SU-DHL-6 (cell line): ENCODE measurements at regions not wholly inside any gene's neighbourhood (a gene's known extent, or its start where the extent isn't known, plus 50 kb on each side); places are given as distances from the start of the nearest gene placed in this dataset.

Source experiments
- H2AFZ ChIP-seq: fragments of 200-600 bp; sonication (generic); 2 replicates; pipeline ENCODE4 v1.6.1; 2014; ENCODE audit warnings: low read depth, mild to moderate bottlenecking, moderate library complexity, mixed read lengths, antibody characterized with exemption, low read length; ENCODE audit not compliant: severe bottlenecking
- H3F3A ChIP-seq: fragments of 200-600 bp; shearing (Covaris generic); 2 replicates; pipeline ENCODE4 v1.6.0; 2016; ENCODE audit warnings: antibody characterized with exemption, mild to moderate bottlenecking; ENCODE audit not compliant: insufficient read depth
- H3K27ac ChIP-seq: fragments of 200-600 bp; sonication (generic); 2 replicates; pipeline ENCODE4 v1.5.1; 2016; ENCODE audit warnings: low read depth, mild to moderate bottlenecking, low read length, moderate library complexity, mixed read lengths
- H3K27me3 ChIP-seq: fragments of 200-600 bp; sonication (generic), shearing (Covaris generic); 2 replicates; pipeline ENCODE4 v1.6.0; 2014; ENCODE audit warnings: mild to moderate bottlenecking, low read length
- H3K36me3 ChIP-seq: fragments of 200-600 bp; sonication (generic); 2 replicates; pipeline ENCODE4 v1.6.1; 2014; ENCODE audit warnings: mild to moderate bottlenecking, low read length, mixed read lengths
- H3K4me2 ChIP-seq: fragments of 300-600, 200-600 bp; shearing (Covaris generic), sonication (generic); 2 replicates; pipeline ENCODE4 v1.6.0; 2014; ENCODE audit warnings: low read length, low read depth, mild to moderate bottlenecking; ENCODE audit not compliant: poor library complexity, severe bottlenecking
- H3K4me3 ChIP-seq: fragments of 200-600 bp; sonication (generic); 2 replicates; pipeline ENCODE4 v1.5.1; 2014; ENCODE audit warnings: antibody characterized with exemption, low read length, mild to moderate bottlenecking, mixed read lengths; ENCODE audit not compliant: insufficient read depth, poor library complexity, severe bottlenecking
- H3K79me2 ChIP-seq: fragments of 200-600 bp; sonication (generic); 2 replicates; pipeline ENCODE4 v1.6.1; 2014; ENCODE audit warnings: mild to moderate bottlenecking, low read length, moderate library complexity; ENCODE audit not compliant: insufficient read depth
- H3K9ac ChIP-seq: fragments of 200-600 bp; sonication (generic); 2 replicates; pipeline ENCODE4 v1.7.0; 2014; ENCODE audit warnings: mild to moderate bottlenecking, low read length
- H3K9me2 ChIP-seq: fragments of 200-600 bp; sonication (generic); replicated peaks from 2 replicates; pipeline ENCODE4 v1.6.1; 2014; ENCODE audit warnings: low read length; ENCODE audit not compliant: insufficient read depth
- H3K9me3 ChIP-seq: fragments of 200-600 bp; sonication (generic); 2 replicates; pipeline ENCODE4 v1.6.1; 2014; ENCODE audit warnings: low read length, mixed read lengths; ENCODE audit not compliant: insufficient read depth
- H4K20me1 ChIP-seq: fragments of 200-600 bp; sonication (generic); 2 replicates; pipeline ENCODE4 v1.6.1; 2014; ENCODE audit warnings: low read depth, mild to moderate bottlenecking, antibody characterized with exemption, low read length, moderate library complexity, mixed read lengths
- EZH2phosphoT487 ChIP-seq: fragments of 200-600 bp; sonication (generic), shearing (Covaris generic); conservative IDR thresholded peaks from 2 replicates; pipeline ENCODE4 v1.6.1; 2018; ENCODE audit warnings: mild to moderate bottlenecking, antibody characterized with exemption, low read length, moderate library complexity, mixed read lengths
- TF ChIP-seq, protein P1 (sequence below): fragments of 200-600 bp; sonication (generic); IDR thresholded peaks from one replicate; pipeline ENCODE4 v1.5.1; 2017; ENCODE audit warnings: antibody characterized with exemption, mild to moderate bottlenecking, low read length, moderate library complexity; ENCODE audit not compliant: insufficient read depth, poor library complexity, severe bottlenecking

DNA sequence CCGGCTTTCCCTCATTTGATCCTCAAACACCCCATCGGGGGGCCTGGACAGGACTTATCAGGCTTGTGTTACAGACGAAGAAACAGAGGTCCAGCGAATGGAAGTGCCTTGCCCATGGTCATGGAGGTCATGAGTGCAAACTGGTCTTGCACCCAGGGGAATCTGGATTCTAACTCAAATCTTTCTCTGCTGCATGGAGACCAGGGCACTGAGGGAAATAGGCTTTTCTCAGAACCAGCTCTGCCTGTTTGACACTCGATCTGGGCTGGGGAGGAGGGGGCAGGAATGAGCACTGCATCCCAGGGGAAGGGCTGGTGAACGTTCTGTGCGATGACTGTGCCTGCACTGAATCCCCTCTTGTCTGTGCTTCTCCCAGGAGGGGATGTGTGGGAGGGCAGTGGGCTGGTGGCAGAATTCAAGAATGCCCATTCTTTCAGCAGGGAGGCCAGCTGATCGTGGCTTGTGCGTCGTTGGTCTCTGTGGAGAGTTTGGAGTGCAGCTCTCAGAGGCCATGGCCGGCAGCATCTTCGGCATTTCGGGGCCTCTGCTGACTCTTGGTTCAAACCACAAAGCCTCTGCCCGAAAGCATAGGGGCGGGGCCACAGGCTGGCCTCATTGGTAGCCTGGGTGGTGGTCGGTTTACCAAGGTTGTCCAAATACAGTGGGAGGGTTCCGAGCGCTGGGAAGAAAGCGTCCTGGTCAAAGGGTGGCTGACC is 171.6 kb downstream of the DDX1 start:
- Histone ChIP-seq H3K27ac (no peak overlapping the region), H3K9me3 (no peaks in the 10 kb centered on the region), H3F3A (no peaks in the 10 kb centered on the region), H3K79me2 (no peaks in the 10 kb centered on the region), H3K27me3 (no peaks in the 10 kb centered on the region), H3K9ac (no peak overlapping the region), H3K36me3 (no peaks in the 10 kb centered on the region), H4K20me1 (no peaks in the 10 kb centered on the region), H3K9me2 (no peaks in the 10 kb centered on the region), H3K4me2 (no peak overlapping the region), H3K4me3 (no peak overlapping the region), H2AFZ (no peak overlapping the region)
- no peak for TF ChIP-seq EZH2phosphoT487
- TF ChIP-seq, protein P1, sequence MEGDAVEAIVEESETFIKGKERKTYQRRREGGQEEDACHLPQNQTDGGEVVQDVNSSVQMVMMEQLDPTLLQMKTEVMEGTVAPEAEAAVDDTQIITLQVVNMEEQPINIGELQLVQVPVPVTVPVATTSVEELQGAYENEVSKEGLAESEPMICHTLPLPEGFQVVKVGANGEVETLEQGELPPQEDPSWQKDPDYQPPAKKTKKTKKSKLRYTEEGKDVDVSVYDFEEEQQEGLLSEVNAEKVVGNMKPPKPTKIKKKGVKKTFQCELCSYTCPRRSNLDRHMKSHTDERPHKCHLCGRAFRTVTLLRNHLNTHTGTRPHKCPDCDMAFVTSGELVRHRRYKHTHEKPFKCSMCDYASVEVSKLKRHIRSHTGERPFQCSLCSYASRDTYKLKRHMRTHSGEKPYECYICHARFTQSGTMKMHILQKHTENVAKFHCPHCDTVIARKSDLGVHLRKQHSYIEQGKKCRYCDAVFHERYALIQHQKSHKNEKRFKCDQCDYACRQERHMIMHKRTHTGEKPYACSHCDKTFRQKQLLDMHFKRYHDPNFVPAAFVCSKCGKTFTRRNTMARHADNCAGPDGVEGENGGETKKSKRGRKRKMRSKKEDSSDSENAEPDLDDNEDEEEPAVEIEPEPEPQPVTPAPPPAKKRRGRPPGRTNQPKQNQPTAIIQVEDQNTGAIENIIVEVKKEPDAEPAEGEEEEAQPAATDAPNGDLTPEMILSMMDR = no peak

DNA sequence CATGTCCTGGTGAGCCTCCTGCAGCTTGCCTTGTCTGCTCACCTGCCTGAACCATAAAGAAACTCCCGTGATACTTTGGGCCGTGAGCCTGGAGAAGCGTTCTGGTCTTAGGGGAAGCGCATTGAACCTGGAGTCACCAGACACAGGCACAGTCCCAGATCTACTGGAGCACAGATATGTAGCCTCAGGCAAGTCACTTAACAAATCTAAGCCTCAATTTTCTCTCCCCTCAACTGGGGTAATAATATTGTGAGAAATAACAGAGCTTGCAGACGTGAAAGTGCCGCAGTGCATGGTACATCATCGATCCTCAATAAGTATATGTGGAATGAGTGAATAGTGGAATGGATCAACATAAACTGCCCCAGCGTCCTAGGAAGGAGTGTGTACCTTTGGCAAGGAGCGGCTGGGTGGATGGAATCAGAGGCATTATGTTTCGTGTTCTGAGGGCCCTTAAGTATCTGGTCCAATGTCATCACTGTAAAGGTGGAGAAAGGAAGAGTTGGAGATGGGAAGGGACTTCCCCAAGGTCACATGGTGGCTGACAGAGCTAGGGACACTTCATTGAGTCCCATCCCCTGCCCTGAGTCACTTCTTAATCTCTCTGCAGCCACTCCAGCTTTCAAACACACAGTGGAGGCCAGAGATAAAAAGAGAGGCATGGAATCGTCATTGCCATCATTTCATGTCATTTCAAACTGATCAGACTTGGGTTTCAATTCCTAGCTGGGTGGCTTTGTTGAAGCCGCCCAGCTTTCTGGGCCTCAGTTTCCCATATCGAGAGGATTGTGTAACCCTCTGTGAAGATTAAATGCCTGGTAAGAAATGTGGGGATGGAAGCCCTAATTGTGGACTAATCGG is 172.4 kb downstream of the DDX1 start:
- H4K20me1 ChIP-seq = no peaks in the 10 kb centered on the region
- H3K4me2 ChIP-seq = no peak overlapping the region
- H3K9ac ChIP-seq = no peak overlapping the region
- no peaks in the 10 kb centered on the region for H3K9me2 ChIP-seq
- no peaks in the 10 kb centered on the region for H3K36me3 ChIP-seq
- no peak overlapping the region for H3K27ac ChIP-seq
- H2AFZ ChIP-seq = no peak overlapping the region
- H3K4me3 ChIP-seq = no peak overlapping the region
- no peaks in the 10 kb centered on the region for H3K79me2 ChIP-seq
- H3K9me3 ChIP-seq = no peaks in the 10 kb centered on the region
- no peaks in the 10 kb centered on the region for H3F3A ChIP-seq
- TF ChIP-seq, protein P1 = no peak
- H3K27me3 ChIP-seq = no peaks in the 10 kb centered on the region

DNA sequence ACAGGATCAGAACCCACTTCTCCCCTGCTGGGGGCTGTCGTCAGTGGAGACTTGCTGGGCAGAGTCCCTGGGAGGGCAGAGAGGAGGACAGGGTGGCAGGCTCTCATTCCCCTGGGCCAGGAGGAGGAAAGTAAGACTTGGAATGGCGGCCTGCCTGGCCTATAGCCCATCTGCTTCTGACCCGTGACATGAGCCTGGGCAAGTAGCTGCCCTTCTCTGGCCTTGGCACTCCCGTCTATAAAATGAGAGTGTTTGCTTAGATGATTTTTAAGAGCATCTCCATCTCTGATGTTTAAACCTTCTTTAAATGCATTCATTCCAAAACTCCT is 173.0 kb downstream of the DDX1 start:
- no peak for TF ChIP-seq EZH2phosphoT487
- TF ChIP-seq, protein P1 = no peak
- H3K9ac ChIP-seq = no peak overlapping the region
- no peaks in the 10 kb centered on the region for H3K9me3 ChIP-seq
- no peaks in the 10 kb centered on the region for H3K36me3 ChIP-seq
- no peak overlapping the region for H3K27ac ChIP-seq
- H3K27me3 ChIP-seq = no peaks in the 10 kb centered on the region
- H3F3A ChIP-seq = no peaks in the 10 kb centered on the region
- H3K9me2 ChIP-seq = no peaks in the 10 kb centered on the region
- no peaks in the 10 kb centered on the region for H3K79me2 ChIP-seq
- no peak overlapping the region for H3K4me3 ChIP-seq
- H2AFZ ChIP-seq = no peak overlapping the region
- H4K20me1 ChIP-seq = no peaks in the 10 kb centered on the region
- no peak overlapping the region for H3K4me2 ChIP-seq
